ENCODE measurements at regions not wholly inside any gene's neighbourhood (a gene's known extent, or its start where the extent isn't known, plus 50 kb on each side); places are given as distances from the start of the nearest gene placed in this dataset.

GRCh38 chr5:119860463-119860862 is 231.1 kb downstream of the FAM170A start:
- no peak for TF ChIP-seq CTCF (IDR thresholded peaks at IDR 0.05)
- TF ChIP-seq POLR2A (IDR thresholded peaks at IDR 0.05) = no peak
- TF ChIP-seq POLR2AphosphoS5 (IDR thresholded peaks at IDR 0.05) = no peak
- no peaks in the 10 kb centered on the region for H3K27me3 ChIP-seq
- no peaks in the 10 kb centered on the region for H3K9me3 ChIP-seq
- no peak overlapping the region for H3K4me3 ChIP-seq
- H3K4me1 ChIP-seq = no peaks in the 10 kb centered on the region
- DNase-seq (ENCODE audit: low spot score in 2 of 2) = no peak
- intact Hi-C loops (cut with DNase I; ENCODE audit: low total_unique reads) = no loop called here
- H3K36me3 ChIP-seq = no peaks in the 10 kb centered on the region
- H3K27ac ChIP-seq = no peak overlapping the region

DNA sequence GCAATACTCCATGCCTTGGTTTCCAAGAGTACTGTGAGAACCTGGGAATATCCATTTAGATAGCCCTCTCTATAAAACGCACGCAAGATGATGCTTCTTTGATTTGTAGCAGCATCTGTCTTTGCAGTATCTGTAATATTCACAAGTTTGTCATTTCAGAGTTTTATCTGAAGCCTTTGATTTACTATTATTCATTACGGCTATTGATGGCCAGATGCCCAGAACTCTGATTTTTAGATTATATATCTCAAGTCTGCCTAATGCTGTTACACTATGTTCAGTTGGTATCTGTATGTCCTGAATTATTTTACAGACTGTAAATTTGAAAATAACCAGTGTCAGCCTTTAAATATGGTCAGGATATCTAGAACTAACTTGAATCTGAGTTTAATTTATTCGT is 233.3 kb downstream of the FAM170A start:
- Histone ChIP-seq H3K27ac (no peak overlapping the region), H3K27me3 (no peaks in the 10 kb centered on the region), H3K4me3 (no peak overlapping the region), H3K36me3 (no peaks in the 10 kb centered on the region), H3K4me1 (no peaks in the 10 kb centered on the region), H3K9me3 (no peaks in the 10 kb centered on the region)
- intact Hi-C loops (cut with DNase I; ENCODE audit: low total_unique reads) = no loop called here
- TF ChIP-seq POLR2A (IDR thresholded peaks at IDR 0.05) = no peak
- TF ChIP-seq CTCF (IDR thresholded peaks at IDR 0.05) = no peak
- TF ChIP-seq POLR2AphosphoS5 (IDR thresholded peaks at IDR 0.05) = no peak
- no peak for DNase-seq (ENCODE audit: low spot score in 2 of 2)

DNA sequence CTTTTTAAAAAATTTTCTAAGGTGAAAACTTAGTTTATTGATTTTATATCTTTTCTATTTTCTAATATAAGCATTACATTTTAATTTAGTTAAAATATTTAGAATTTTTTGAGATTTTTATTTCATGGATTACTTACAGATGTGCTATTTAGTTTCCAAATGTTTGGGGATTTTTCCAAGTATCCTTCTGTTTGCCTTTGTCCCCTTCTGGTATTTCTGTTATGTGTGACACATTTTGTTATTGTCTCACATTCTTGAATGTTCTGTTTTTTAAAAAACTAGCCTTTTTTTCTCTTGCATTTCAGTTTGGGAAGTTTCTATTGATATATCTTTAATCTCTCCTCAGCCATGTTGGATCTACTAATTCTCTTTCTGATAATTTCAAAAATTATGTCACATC is 234.9 kb downstream of the FAM170A start:
- intact Hi-C loops (cut with DNase I; ENCODE audit: low total_unique reads) = no loop called here
- no peaks in the 10 kb centered on the region for H3K27me3 ChIP-seq
- H3K36me3 ChIP-seq = no peaks in the 10 kb centered on the region
- no peak overlapping the region for H3K4me3 ChIP-seq
- no peaks in the 10 kb centered on the region for H3K9me3 ChIP-seq
- no peak for TF ChIP-seq CTCF (IDR thresholded peaks at IDR 0.05)
- no peak overlapping the region for H3K27ac ChIP-seq
- H3K4me1 ChIP-seq = no peaks in the 10 kb centered on the region
- DNase-seq (ENCODE audit: low spot score in 2 of 2) = no peak

DNA sequence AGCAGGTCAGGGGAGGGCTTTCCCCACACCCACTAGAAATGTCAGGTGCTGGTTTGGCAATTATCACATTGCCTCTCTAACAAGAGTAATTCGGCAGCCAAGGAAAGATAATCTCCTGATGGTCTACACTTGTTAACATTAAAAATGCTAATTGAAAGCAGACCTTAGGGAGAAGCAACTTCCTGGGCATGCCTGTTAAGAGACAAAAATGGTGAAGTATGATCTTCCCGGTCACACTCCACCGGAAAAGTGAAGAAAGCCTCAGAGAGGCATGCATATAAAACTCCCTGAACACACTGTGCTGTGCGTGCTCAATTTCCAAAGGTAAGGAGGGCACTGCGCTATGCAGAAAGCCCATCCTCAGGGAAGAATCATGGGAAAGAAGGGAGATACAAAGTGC is 244.3 kb downstream of the FAM170A start:
- no peaks in the 10 kb centered on the region for H3K4me1 ChIP-seq
- intact Hi-C loops (cut with DNase I; ENCODE audit: low total_unique reads) = no loop called here
- no peak overlapping the region for H3K27ac ChIP-seq
- H3K27me3 ChIP-seq = no peaks in the 10 kb centered on the region
- DNase-seq (ENCODE audit: low spot score in 2 of 2) = no peak
- H3K9me3 ChIP-seq = no peaks in the 10 kb centered on the region
- TF ChIP-seq CTCF (IDR thresholded peaks at IDR 0.05) = no peak
- TF ChIP-seq POLR2AphosphoS5 (IDR thresholded peaks at IDR 0.05) = no peak
- no peaks in the 10 kb centered on the region for H3K36me3 ChIP-seq
- H3K4me3 ChIP-seq = no peak overlapping the region

- H3K4me3 ChIP-seq = no peak overlapping the region
- no peak for TF ChIP-seq POLR2AphosphoS5 (IDR thresholded peaks at IDR 0.05)
- no peak for TF ChIP-seq CTCF (IDR thresholded peaks at IDR 0.05)
- no peak for TF ChIP-seq POLR2A (IDR thresholded peaks at IDR 0.05)
- H3K9me3 ChIP-seq = no peaks in the 10 kb centered on the region
- no peak overlapping the region for H3K27ac ChIP-seq
- DNase-seq (ENCODE audit: low spot score in 2 of 2) = no peak
- H3K4me1 ChIP-seq = no peaks in the 10 kb centered on the region
- intact Hi-C loops (cut with DNase I; ENCODE audit: low total_unique reads) = no loop called here
- H3K27me3 ChIP-seq = no peaks in the 10 kb centered on the region
- no peaks in the 10 kb centered on the region for H3K36me3 ChIP-seq
Measured at GRCh38 chr5:119876522-119876921, 247.2 kb downstream of the FAM170A start.
